ENCODE measurements at regions not wholly inside any gene's neighbourhood (a gene's known extent, or its start where the extent isn't known, plus 50 kb on each side); places are given as distances from the start of the nearest gene placed in this dataset.
"Not testable (repeated sequence)": the region's sequence is repeated elsewhere in the genome, so short reads cannot be mapped to it uniquely, and the experiment has no call there.

GRCh38 chr14:104306450-104307040 is 168.2 kb downstream of the KIF26A start:
- intact Hi-C loops (cut with DNase I): no loop called here

GRCh38 chr14:104307246-104307626 is 168.8 kb downstream of the KIF26A start:
- H3K4me1 ChIP-seq: no peaks in the 10 kb centered on the region
- H3K4me3 ChIP-seq (replicated peaks in 1 of 3): no peak overlapping the region
- DNase-seq: no peak
- intact Hi-C loops (cut with DNase I): no loop called here
- 91 to 97% methylated on average over 3 to 5 of the region's 7 CpGs for whole genome bisulfite sequencing, 2 donors
- no peaks in the 10 kb centered on the region for H3K9me3 ChIP-seq
- H3K27ac ChIP-seq: no peak overlapping the region
- no peaks in the 10 kb centered on the region for H3K36me3 ChIP-seq
- no peak for TF ChIP-seq CTCF (IDR thresholded peaks at IDR 0.05)
- TF ChIP-seq POLR2A (IDR thresholded peaks at IDR 0.05): no peak
- H3K27me3 ChIP-seq: no peaks in the 10 kb centered on the region

More at GRCh38 chr14:104306450-104307040, 168.2 kb downstream of the KIF26A start:
- Histone ChIP-seq H3K4me3 (replicated peaks in 1 of 3) (no peak overlapping the region), H3K9me3 (no peaks in the 10 kb centered on the region), H3K27ac (no peak overlapping the region), H3K4me1 (no peaks in the 10 kb centered on the region), H3K27me3 (no peaks in the 10 kb centered on the region), H3K36me3 (no peaks in the 10 kb centered on the region)
- TF ChIP-seq POLR2A (IDR thresholded peaks at IDR 0.05) (no peak), CTCF (IDR thresholded peaks at IDR 0.05) (no peak)
- 73 to 87% methylated on average over 12 to 14 of the region's 17 CpGs for WGBS, 2 donors
- DNase-seq: no peak

- no peaks in the 10 kb centered on the region for H3K4me1 ChIP-seq
- no peak overlapping the region for H3K27ac ChIP-seq
- H3K36me3 ChIP-seq: no peaks in the 10 kb centered on the region
- WGBS, 2 donors: 91% methylated on average over 16 of the region's 25 CpGs; no CpG with 5 or more reads in 1 of the 2 donors
- TF ChIP-seq POLR2A (IDR thresholded peaks at IDR 0.05): no peak
- no peak for TF ChIP-seq CTCF (IDR thresholded peaks at IDR 0.05)
- intact Hi-C loops (cut with DNase I): no loop called here
- H3K27me3 ChIP-seq: no peaks in the 10 kb centered on the region
- no peak overlapping the region for H3K4me3 ChIP-seq (replicated peaks in 1 of 3)
- H3K9me3 ChIP-seq: no peaks in the 10 kb centered on the region
- no peak for DNase-seq
Measured at GRCh38 chr14:104307627-104308401, 169.4 kb downstream of the KIF26A start.

GRCh38 chr14:104308534-104308933 is 170.1 kb downstream of the KIF26A start:
- intact Hi-C loops (cut with DNase I); H3K27me3 ChIP-seq: not testable (repeated sequence)
- 78 to 84% methylated on average over 10 of the region's 10 CpGs for WGBS, 2 donors

GRCh38 chr14:104309657-104310369 is 171.4 kb downstream of the KIF26A start:
- WGBS, 2 donors: 80 to 90% methylated on average over 5 to 6 of the region's 8 CpGs
- Histone ChIP-seq H3K9me3 (no peaks in the 10 kb centered on the region), H3K36me3 (no peaks in the 10 kb centered on the region), H3K27me3 (no peaks in the 10 kb centered on the region), H3K4me1 (no peaks in the 10 kb centered on the region), H3K4me3 (replicated peaks in 1 of 3) (no peak overlapping the region), H3K27ac (no peak overlapping the region)
- intact Hi-C loops (cut with DNase I): no loop called here
- DNase-seq: no peak
- TF ChIP-seq CTCF (IDR thresholded peaks at IDR 0.05) (no peak), POLR2A (IDR thresholded peaks at IDR 0.05) (no peak)

More at GRCh38 chr14:104308534-104308933, 170.1 kb downstream of the KIF26A start:
- not testable (repeated sequence) for H3K36me3 ChIP-seq; H3K9me3 ChIP-seq; H3K27ac ChIP-seq; H3K4me1 ChIP-seq; DNase-seq; H3K4me3 ChIP-seq (replicated peaks in 1 of 3)
